ENCODE measurements at regions not wholly inside any gene's neighbourhood (a gene's known extent, or its start where the extent isn't known, plus 50 kb on each side); places are given as distances from the start of the nearest gene placed in this dataset.
"Not testable (repeated sequence)": the region's sequence is repeated elsewhere in the genome, so short reads cannot be mapped to it uniquely, and the experiment has no call there.

DNA sequence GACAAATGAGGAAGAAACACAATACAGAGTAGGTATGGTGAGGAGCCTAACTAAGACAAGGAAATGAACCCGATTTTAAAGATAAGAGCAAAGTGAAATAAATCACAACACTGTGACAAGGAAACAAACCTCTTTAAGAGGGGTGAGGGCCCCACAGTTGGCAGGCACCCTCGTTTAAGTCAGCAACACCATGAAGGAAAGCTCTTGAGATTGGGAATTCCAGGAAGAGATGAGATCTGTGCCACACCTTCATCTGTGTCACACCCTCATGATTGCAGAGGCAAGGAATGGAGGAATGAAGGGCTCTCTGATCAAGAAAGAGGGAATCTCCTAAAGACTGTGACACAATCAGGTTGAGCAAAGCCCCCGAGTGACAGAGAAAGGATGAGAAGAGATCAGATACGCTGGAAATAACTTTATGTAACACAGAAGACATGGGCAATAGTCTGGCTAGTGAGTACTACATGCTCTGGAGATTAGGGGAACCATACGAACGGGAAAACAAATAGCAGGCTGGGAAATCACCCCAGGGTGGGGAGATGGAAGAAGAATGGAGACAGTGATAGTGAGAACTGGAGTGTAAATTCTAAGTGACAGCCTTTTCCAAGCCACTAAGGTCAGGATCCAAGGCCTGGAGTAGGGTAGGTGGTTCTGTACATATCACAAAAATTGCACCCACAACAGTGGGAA is 51.7 kb upstream of the TERB2 start:
- TF ChIP-seq CTCF, POLR2A (IDR thresholded peaks at IDR 0.05): not testable (repeated sequence)
